ENCODE measurements at regions not wholly inside any gene's neighbourhood (a gene's known extent, or its start where the extent isn't known, plus 50 kb on each side); places are given as distances from the start of the nearest gene placed in this dataset.
A peak's percentile ranks its signal among the peaks of the same experiment; 100 is the strongest.

- no peaks in the 10 kb centered on the region for H3K27me3 Mint-ChIP-seq
- H3K9me3 Mint-ChIP-seq (ENCODE audit: low read depth) = peaks cover 2% of the 10 kb centered on the region
- CTCF ChIA-PET = no interaction called here
- no peaks in the 10 kb centered on the region for H3K4me1 Mint-ChIP-seq
- no peaks in the 10 kb centered on the region for H3K36me3 Mint-ChIP-seq
- ATAC-seq (no peak), DNase-seq (no peak)
- H3K4me3 Mint-ChIP-seq = no peak overlapping the region
- H3K27ac Mint-ChIP-seq = no peak overlapping the region
These were observed 163.0 kb upstream of the HNMT start for GRCh38 chr2:137801228-137801627.

GRCh38 chr2:137802038-137802437 lies 162.2 kb upstream of the HNMT start:
- Mint-ChIP-seq H3K27me3 (no peaks in the 10 kb centered on the region), H3K27ac (no peak overlapping the region), H3K36me3 (no peaks in the 10 kb centered on the region), H3K4me1 (no peaks in the 10 kb centered on the region), H3K4me3 (no peak overlapping the region), H3K9me3 (ENCODE audit: low read depth) (peaks cover 2% of the 10 kb centered on the region)
- CTCF ChIA-PET = no interaction called here
- DNase-seq (no peak), ATAC-seq (no peak)

DNA sequence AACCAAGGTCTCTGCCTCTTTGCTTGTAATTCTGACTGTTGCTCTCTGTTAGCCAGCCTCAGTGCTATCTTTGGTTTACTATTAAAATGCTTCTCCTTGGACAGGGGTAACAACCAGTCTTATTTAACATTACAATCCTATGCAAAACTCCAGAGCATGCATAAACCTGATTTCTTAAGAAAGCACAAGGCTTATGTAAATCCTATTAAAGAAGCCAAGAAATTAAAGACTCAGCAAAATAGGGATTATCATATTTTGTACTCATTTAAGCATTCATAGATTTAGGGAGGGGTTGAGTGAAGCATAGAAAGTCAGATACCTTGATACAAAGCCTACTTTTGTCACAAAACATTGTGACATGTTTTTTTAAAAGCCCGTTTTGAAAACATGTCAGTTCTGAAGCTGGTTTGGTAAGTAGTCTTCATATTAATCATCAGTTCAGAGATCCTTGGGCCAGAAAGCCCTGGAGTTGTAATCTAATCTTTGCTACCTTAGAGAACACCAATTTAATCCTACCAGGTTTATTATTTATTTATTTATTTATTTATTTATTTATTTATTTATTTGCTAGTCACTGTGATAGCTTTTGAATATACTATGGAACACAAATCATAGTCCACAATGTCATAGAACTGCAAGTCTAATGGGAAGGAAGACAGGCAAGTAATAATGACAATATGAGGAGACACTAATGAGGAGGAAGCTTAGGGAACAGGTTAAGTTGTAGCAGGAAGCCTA lies 158.0 kb upstream of the HNMT start:
- CTCF ChIA-PET = no interaction called here
- H3K9me3 Mint-ChIP-seq (ENCODE audit: low read depth) = peaks cover 5% of the 10 kb centered on the region
- DNase-seq = no peak

GRCh38 chr2:137809252-137809651 lies 155.0 kb upstream of the HNMT start:
- Mint-ChIP-seq H3K27me3 (no peaks in the 10 kb centered on the region), H3K36me3 (no peaks in the 10 kb centered on the region), H3K27ac (no peak overlapping the region), H3K4me1 (peaks cover 2% of the 10 kb centered on the region), H3K9me3 (ENCODE audit: low read depth) (peaks cover 2% of the 10 kb centered on the region), H3K4me3 (no peak overlapping the region)
- ATAC-seq (no peak), DNase-seq (no peak)
- CTCF ChIA-PET = no interaction called here

More for the DNA sequence above, 158.0 kb upstream of the HNMT start:
- Mint-ChIP-seq H3K27ac (no peak overlapping the region), H3K27me3 (no peaks in the 10 kb centered on the region), H3K4me3 (no peak overlapping the region), H3K4me1 (no peaks in the 10 kb centered on the region), H3K36me3 (no peaks in the 10 kb centered on the region)
- ATAC-seq = no peak

- ATAC-seq (no peak), DNase-seq (no peak)
- Mint-ChIP-seq H3K9me3 (ENCODE audit: low read depth) (peaks cover 2% of the 10 kb centered on the region), H3K4me3 (no peak overlapping the region), H3K27me3 (no peaks in the 10 kb centered on the region), H3K36me3 (no peaks in the 10 kb centered on the region), H3K27ac (no peak overlapping the region), H3K4me1 (peaks cover 2% of the 10 kb centered on the region)
- CTCF ChIA-PET = no interaction called here
These were observed 154.4 kb upstream of the HNMT start for GRCh38 chr2:137809837-137810236.

DNA sequence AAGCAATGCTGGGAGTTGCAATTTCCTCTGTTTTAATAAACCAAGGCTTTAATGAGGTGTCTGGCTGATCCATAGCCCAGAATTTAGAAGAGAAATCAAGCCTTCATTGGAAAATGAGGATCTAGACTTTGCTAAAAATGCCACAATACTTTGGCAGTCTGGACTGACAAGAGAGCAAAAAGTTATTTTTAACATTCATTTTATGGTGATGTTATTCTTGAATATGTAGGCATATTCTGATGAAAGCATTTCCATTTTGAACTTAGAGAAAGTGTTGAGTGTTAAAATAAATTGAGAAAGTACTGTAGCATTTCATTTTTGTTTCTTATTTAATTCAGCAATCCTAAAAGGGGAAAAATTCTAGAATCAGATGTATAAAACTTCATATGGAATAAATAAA lies 151.8 kb upstream of the HNMT start:
- ATAC-seq (no peak), DNase-seq (no peak)
- Mint-ChIP-seq H3K4me3 (no peak overlapping the region), H3K9me3 (ENCODE audit: low read depth) (peaks cover 2% of the 10 kb centered on the region), H3K27ac (no peak overlapping the region), H3K36me3 (no peaks in the 10 kb centered on the region), H3K4me1 (peaks cover 2% of the 10 kb centered on the region), H3K27me3 (peaks cover 2% of the 10 kb centered on the region)
- CTCF ChIA-PET = no interaction called here

DNA sequence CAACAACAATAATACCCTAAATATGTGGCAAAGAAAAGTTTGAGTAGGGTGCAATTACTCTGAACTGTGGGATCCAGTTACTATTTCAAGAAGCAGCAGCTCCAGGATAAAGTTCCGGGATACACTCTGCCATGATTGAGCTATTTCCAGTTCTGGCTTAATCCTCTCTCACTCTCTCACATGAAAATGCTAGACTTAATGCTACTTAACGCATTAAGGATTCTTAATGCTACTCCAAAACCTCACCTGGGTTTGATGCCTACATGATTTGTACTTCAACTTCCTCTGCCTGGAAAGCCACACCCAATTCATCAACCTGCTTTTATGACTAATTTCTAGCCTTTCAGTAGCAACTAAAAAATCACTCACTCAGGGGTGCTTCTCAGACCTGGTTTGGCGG lies 151.1 kb upstream of the HNMT start:
- H3K36me3 Mint-ChIP-seq = no peaks in the 10 kb centered on the region
- no peak overlapping the region for H3K27ac Mint-ChIP-seq
- H3K27me3 Mint-ChIP-seq = peaks cover 2% of the 10 kb centered on the region

GRCh38 chr2:137817058-137817457 lies 147.2 kb upstream of the HNMT start:
- no peaks in the 10 kb centered on the region for H3K36me3 Mint-ChIP-seq
- no peak for ATAC-seq
- no peak overlapping the region for H3K27ac Mint-ChIP-seq
- DNase-seq = no peak
- CTCF ChIA-PET = no interaction called here
- peaks cover 2% of the 10 kb centered on the region for H3K27me3 Mint-ChIP-seq
- peaks cover 2% of the 10 kb centered on the region for H3K9me3 Mint-ChIP-seq (ENCODE audit: low read depth)
- no peak overlapping the region for H3K4me3 Mint-ChIP-seq
- H3K4me1 Mint-ChIP-seq = peaks cover 2% of the 10 kb centered on the region

More for the DNA sequence above, 151.1 kb upstream of the HNMT start:
- CTCF ChIA-PET = no interaction called here
- H3K4me1 Mint-ChIP-seq = peaks cover 2% of the 10 kb centered on the region
- H3K4me3 Mint-ChIP-seq = no peak overlapping the region
- H3K9me3 Mint-ChIP-seq (ENCODE audit: low read depth) = peaks cover 2% of the 10 kb centered on the region
- DNase-seq = no peak
- no peak for ATAC-seq

DNA sequence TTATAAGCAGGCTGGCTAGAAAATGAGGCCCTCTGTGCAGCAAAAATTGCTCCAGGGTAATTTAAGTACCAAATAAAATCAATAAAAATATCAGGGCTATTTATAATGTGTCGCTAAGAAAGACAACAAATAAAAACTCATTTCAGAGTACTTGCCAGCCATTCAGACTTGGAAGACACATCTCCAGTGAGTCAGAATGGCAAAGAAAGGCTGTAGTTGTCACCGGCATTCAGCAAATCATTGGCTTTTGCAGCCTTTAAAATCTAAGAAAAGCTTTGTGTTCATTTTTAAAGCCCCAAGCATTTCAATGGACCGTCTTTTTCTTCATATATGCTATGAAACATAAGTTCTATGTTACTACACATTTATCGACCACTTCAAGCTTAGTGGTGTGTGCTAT lies 141.1 kb upstream of the HNMT start:
- Mint-ChIP-seq H3K4me3 (no peak overlapping the region), H3K27ac (no peak overlapping the region), H3K27me3 (peaks cover 10% of the 10 kb centered on the region), H3K36me3 (no peaks in the 10 kb centered on the region), H3K4me1 (peaks cover 13% of the 10 kb centered on the region), H3K9me3 (ENCODE audit: low read depth) (peaks cover 2% of the 10 kb centered on the region)
- DNase-seq = no peak
- no peak for ATAC-seq
- CTCF ChIA-PET = no interaction called here

DNA sequence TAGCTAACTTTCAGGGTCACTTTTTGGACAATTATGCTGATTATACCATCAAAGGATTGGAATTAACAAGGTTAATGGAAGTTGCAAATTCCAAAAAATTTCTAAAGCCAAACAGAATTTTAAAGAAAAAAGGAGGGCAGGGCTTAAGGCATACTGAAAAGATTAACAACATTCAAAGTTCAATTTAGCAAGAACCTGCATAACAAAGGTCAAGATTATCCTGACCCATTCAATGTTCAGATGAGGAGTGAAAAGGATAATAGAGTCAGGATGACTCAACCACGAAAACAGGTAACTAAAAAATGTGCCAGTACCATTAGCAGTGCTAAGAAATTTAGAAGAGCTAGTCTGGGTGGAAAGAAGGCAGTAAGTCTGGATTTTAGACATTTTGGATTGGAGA lies 139.8 kb upstream of the HNMT start:
- no peaks in the 10 kb centered on the region for H3K36me3 Mint-ChIP-seq
- ATAC-seq (no peak), DNase-seq (no peak)
- peaks cover 13% of the 10 kb centered on the region for H3K27me3 Mint-ChIP-seq
- peaks cover 2% of the 10 kb centered on the region for H3K9me3 Mint-ChIP-seq (ENCODE audit: low read depth)
- peaks cover 13% of the 10 kb centered on the region for H3K4me1 Mint-ChIP-seq
- no peak overlapping the region for H3K4me3 Mint-ChIP-seq
- H3K27ac Mint-ChIP-seq = no peak overlapping the region
- CTCF ChIA-PET = no interaction called here

- DNase-seq (no peak), ATAC-seq (peak; percentile 76)
- CTCF ChIA-PET = interaction anchor here (2.3 kb wide), 1 partner anchor 12 kb away, joined by 9 read pairs; no protein-coding TSS in a partner anchor
- Mint-ChIP-seq H3K27ac (no peak overlapping the region), H3K4me1 (peaks cover 13% of the 10 kb centered on the region), H3K27me3 (peaks cover 17% of the 10 kb centered on the region), H3K36me3 (no peaks in the 10 kb centered on the region), H3K4me3 (no peak overlapping the region), H3K9me3 (ENCODE audit: low read depth) (no peaks in the 10 kb centered on the region)
These were observed 137.6 kb upstream of the HNMT start for GRCh38 chr2:137826373-137827372.

DNA sequence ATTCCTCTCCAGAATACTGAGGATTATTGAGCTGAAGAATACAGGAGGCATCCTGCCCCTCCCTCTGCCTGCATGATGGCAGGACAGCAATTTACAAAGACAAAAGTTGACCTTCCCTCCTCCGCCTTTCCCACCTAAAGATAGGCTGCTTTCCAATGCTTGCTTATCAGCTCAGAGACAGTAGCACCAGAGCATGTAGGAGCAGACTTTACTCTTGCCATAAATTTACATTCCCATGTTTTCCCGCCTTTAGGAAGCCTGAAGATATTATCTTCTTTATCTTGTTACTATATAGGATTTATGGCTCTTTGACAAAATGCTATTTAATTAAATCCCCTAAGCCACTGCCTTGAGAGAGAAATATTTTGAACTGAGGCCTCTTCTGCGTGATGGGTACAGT lies 135.6 kb upstream of the HNMT start:
- Mint-ChIP-seq H3K4me3 (no peak overlapping the region), H3K36me3 (no peaks in the 10 kb centered on the region), H3K27me3 (peaks cover 16% of the 10 kb centered on the region), H3K9me3 (ENCODE audit: low read depth) (no peaks in the 10 kb centered on the region), H3K27ac (no peak overlapping the region), H3K4me1 (peaks cover 13% of the 10 kb centered on the region)
- CTCF ChIA-PET = no interaction called here
- no peak for DNase-seq
- no peak for ATAC-seq

- DNase-seq (no peak), ATAC-seq (no peak)
- CTCF ChIA-PET = interaction anchor here (1.1 kb wide), 1 partner anchor 9 kb away, joined by 3 read pairs; no protein-coding TSS in a partner anchor
- Mint-ChIP-seq H3K4me3 (no peak overlapping the region), H3K9me3 (ENCODE audit: low read depth) (no peaks in the 10 kb centered on the region), H3K36me3 (no peaks in the 10 kb centered on the region), H3K27ac (no peak overlapping the region), H3K4me1 (peaks cover 13% of the 10 kb centered on the region), H3K27me3 (peaks cover 13% of the 10 kb centered on the region)
These were observed 135.0 kb upstream of the HNMT start for GRCh38 chr2:137829251-137829650.
